Mesothelial cell of epicardium (in vitro differentiated cells): ENCODE measurements at regions not wholly inside any gene's neighbourhood (a gene's known extent, or its start where the extent isn't known, plus 50 kb on each side); places are given as distances from the start of the nearest gene placed in this dataset.

Source experiments
- DNase-seq, 2 experiments: peaks; one replicate each; pipeline ENCODE4 v3.0.0; 2021; ENCODE audit warnings: low spot score in 2 of 2; ENCODE audit not compliant: unreplicated experiment in 2 of 2
- H3K27ac Mint-ChIP-seq: 2 replicates; pipeline ENCODE4 v1.8.0; 2021; ENCODE audit warnings: mixed read lengths
- H3K27me3 Mint-ChIP-seq: 2 replicates; pipeline ENCODE4 v1.8.0; 2021; ENCODE audit warnings: low read depth, mixed read lengths
- H3K36me3 Mint-ChIP-seq: 2 replicates; pipeline ENCODE4 v1.8.0; 2021; ENCODE audit warnings: mixed read lengths
- H3K4me1 Mint-ChIP-seq: 2 replicates; pipeline ENCODE4 v1.8.0; 2021; ENCODE audit warnings: mixed read lengths
- H3K4me3 Mint-ChIP-seq: 2 replicates; pipeline ENCODE4 v1.8.0; 2021; ENCODE audit warnings: mild to moderate bottlenecking, moderate library complexity, mixed read lengths
- H3K9me3 Mint-ChIP-seq: 2 replicates; pipeline ENCODE4 v1.8.0; 2021; ENCODE audit warnings: mixed read lengths
- TF ChIP-seq, protein P1 (sequence below): fragments of 200-600 bp; sonication (generic); IDR thresholded peaks from one replicate; pipeline ENCODE4 v1.5.0; 2021; ENCODE audit warnings: antibody characterized with exemption; ENCODE audit not compliant: unreplicated experiment

DNA sequence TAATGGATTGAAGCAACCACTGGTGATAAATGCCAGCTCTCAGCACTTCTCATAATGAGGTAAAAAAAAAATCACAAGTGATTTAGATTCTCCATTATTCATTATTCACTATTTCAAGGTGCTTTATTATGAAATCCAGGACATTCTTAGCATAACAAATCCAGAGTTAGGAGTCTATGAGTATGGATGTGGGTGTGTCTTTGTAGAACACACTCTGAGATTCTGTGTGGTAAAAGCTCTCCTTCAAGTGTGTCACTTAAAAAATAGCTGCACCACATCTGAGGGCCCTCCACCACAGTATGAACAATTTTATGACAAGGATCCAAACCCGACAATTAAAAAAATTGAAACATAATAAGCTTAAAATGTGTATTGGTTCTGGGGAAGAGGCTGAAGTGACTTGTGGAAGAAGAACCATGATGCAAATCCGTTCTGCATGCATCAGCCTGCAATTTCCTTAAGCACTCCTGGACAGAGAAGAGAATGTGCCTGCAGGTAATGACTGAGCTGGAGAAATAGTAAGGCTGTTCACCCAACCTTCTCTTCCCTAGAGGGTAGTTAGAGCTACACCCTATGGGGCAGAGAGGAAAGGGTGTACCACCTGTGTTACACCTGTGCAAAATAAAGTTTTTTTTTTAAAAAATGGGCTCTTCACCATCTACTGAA, 488.5 kb upstream of the MGAT4C start:
- no peaks in the 10 kb centered on the region for H3K9me3 Mint-ChIP-seq
- no peak overlapping the region for H3K27ac Mint-ChIP-seq
- peaks cover 9% of the 10 kb centered on the region for H3K4me1 Mint-ChIP-seq
- H3K4me3 Mint-ChIP-seq = no peak overlapping the region
- TF ChIP-seq, protein P1, sequence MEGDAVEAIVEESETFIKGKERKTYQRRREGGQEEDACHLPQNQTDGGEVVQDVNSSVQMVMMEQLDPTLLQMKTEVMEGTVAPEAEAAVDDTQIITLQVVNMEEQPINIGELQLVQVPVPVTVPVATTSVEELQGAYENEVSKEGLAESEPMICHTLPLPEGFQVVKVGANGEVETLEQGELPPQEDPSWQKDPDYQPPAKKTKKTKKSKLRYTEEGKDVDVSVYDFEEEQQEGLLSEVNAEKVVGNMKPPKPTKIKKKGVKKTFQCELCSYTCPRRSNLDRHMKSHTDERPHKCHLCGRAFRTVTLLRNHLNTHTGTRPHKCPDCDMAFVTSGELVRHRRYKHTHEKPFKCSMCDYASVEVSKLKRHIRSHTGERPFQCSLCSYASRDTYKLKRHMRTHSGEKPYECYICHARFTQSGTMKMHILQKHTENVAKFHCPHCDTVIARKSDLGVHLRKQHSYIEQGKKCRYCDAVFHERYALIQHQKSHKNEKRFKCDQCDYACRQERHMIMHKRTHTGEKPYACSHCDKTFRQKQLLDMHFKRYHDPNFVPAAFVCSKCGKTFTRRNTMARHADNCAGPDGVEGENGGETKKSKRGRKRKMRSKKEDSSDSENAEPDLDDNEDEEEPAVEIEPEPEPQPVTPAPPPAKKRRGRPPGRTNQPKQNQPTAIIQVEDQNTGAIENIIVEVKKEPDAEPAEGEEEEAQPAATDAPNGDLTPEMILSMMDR = no peak
- no peak for DNase-seq
- H3K27me3 Mint-ChIP-seq = no peaks in the 10 kb centered on the region
- no peaks in the 10 kb centered on the region for H3K36me3 Mint-ChIP-seq

DNA sequence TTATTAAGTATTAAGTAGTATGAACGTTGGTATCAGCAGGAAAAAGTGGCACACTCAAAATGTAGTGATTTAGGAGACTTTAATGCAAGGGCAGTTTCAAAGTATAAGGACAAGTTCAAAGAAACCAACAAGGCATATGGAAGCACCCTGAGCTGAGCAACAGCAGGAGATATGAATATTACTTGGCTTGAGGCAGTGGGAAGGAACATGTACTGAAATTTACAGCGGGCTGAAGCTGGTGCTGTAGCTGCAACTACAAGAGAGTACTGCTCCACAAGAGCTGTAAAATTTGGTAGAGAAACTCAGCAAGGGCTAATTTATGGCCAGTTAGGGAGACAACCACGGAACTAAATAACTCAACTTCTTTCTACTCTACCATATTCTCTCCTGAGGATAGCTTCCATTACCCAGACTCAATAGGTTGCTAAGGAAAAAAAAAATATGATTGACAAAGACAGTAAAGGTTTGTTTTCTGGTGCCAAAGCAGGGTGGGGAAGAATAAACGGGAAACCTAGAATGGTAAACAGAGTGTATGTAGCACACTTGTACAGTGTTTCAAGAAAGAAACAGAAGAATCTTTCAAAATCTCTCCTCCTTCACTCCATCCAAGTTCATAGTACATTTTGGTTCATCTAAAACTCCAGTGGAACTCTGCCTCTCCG, 487.8 kb upstream of the MGAT4C start:
- DNase-seq = no peak
- H3K4me3 Mint-ChIP-seq = no peak overlapping the region
- H3K27ac Mint-ChIP-seq = no peak overlapping the region
- H3K36me3 Mint-ChIP-seq = no peaks in the 10 kb centered on the region
- peaks cover 9% of the 10 kb centered on the region for H3K4me1 Mint-ChIP-seq
- TF ChIP-seq, protein P1 = no peak
- H3K9me3 Mint-ChIP-seq = no peaks in the 10 kb centered on the region
- H3K27me3 Mint-ChIP-seq = no peaks in the 10 kb centered on the region

DNA sequence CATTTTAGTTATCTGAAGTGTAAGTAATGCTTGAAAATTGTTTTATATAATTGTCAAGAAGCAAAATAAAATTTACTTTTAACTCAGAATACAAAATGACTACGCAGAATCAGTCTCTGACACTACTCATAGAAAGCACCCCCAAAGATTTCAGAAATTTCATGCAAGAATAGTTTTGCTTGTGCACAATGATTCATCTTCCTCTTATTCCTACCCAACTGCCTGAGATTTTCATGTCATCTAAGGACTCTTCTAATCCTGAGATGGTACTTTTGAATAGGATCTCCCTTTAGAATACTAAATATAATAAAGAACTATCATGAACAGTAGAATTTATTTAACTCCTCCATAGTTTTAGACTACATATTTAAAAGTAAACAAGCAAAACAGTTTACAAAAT, 485.3 kb upstream of the MGAT4C start:
- TF ChIP-seq, protein P1 = no peak
- Mint-ChIP-seq H3K27me3 (no peaks in the 10 kb centered on the region), H3K9me3 (peaks cover 5% of the 10 kb centered on the region), H3K4me3 (no peak overlapping the region), H3K36me3 (no peaks in the 10 kb centered on the region), H3K27ac (no peak overlapping the region), H3K4me1 (peaks cover 8% of the 10 kb centered on the region)
- no peak for DNase-seq

DNA sequence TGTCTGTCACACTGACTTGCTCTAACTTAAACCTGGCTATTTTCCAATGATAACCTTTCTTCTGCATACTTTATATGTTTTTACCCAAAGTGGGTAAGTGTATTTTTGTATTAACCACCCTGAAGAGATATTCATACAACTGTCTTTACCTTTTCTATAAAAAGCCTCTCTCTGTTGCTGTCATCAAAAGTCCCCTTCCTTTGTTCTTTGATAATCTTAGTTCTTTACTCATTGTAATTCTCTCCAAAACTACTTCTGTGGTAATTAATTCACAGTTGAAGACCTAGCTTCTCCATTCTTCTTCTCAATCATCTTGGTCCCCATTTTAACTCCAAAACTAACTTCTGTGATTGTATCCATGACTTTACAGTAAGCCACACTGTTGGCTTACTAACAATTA, 479.7 kb upstream of the MGAT4C start:
- Mint-ChIP-seq H3K27me3 (no peaks in the 10 kb centered on the region), H3K27ac (no peak overlapping the region), H3K4me1 (peaks cover 6% of the 10 kb centered on the region), H3K4me3 (no peak overlapping the region), H3K9me3 (peaks cover 5% of the 10 kb centered on the region), H3K36me3 (no peaks in the 10 kb centered on the region)
- TF ChIP-seq, protein P1 = no peak
- DNase-seq = no peak

DNA sequence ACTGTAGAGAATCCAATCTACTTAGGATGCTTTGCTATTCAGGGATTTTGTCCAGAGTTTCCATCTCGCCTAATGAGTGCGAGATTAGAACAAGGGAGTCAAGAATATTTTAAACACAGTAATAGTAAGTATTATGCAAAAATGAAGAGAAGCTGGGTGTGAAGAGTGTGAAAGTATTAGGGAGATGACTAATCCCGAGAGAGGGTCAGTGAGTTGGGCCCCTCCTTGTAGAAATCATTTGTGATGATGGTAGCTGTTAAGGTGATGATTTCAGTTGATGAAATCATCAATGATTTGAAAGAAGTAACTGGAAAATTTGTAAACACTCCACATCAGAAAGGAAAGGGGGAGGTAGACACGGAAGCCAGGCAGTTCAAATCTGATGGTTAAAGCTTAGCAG, 478.9 kb upstream of the MGAT4C start:
- Mint-ChIP-seq H3K4me1 (peaks cover 12% of the 10 kb centered on the region), H3K27ac (no peak overlapping the region), H3K36me3 (no peaks in the 10 kb centered on the region), H3K9me3 (peaks cover 5% of the 10 kb centered on the region), H3K4me3 (no peak overlapping the region), H3K27me3 (no peaks in the 10 kb centered on the region)
- TF ChIP-seq, protein P1 = no peak
- DNase-seq = no peak
